ENCODE measurements at regions not wholly inside any gene's neighbourhood (a gene's known extent, or its start where the extent isn't known, plus 50 kb on each side); places are given as distances from the start of the nearest gene placed in this dataset.

GRCh38 chr18:49681387-49681786, 119.5 kb downstream of the LIPG start:
- TF ChIP-seq CTCF (IDR thresholded peaks at IDR 0.05) (no peak), POLR2A (IDR thresholded peaks at IDR 0.05) (no peak)
